HG02870 (cell line): ENCODE measurements at regions not wholly inside any gene's neighbourhood (a gene's known extent, or its start where the extent isn't known, plus 50 kb on each side); places are given as distances from the start of the nearest gene placed in this dataset.
"Not testable (repeated sequence)": the region's sequence is repeated elsewhere in the genome, so short reads cannot be mapped to it uniquely, and the experiment has no call there.

ENCODE experiments used
- ATAC-seq: cut with Tn5 transposase; IDR thresholded peaks from one replicate; pipeline ENCODE4 v1.9.1; 2021; ENCODE audit warnings: mild to moderate bottlenecking, moderate library complexity; ENCODE audit not compliant: unreplicated experiment

DNA sequence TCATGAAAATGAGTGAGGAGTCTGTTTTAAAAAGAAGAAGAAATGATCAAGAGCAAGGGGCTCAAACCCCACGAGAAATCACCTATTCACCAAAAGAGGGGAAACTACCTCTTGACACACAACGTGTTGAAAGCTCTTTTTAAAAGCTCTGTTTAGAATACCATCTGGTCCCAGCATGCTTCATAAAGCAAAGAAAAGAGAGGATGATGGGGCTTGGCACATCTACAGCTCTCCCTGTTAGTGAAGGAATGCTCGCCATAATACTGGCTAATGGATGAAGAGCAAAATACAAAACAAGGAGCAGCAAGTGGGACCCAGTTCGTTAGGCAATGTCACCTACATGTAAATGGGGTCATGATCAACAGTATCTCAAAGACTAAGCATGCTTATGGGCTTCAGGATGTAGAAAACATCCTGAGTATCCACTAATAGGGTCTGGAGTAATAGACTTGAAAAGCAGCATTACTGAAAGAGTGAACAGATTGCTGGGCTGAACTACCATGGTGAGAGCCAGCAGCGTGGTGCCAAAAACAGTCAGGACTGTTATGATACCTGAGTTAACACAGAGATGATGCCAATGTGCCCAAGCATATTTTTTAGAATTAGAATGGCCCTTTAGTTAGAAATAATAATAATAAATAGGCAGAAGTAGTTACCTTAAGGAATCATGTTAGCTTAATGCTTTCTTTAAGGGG, 159.7 kb upstream of the POU1F1 start:
- ATAC-seq: no peak

DNA sequence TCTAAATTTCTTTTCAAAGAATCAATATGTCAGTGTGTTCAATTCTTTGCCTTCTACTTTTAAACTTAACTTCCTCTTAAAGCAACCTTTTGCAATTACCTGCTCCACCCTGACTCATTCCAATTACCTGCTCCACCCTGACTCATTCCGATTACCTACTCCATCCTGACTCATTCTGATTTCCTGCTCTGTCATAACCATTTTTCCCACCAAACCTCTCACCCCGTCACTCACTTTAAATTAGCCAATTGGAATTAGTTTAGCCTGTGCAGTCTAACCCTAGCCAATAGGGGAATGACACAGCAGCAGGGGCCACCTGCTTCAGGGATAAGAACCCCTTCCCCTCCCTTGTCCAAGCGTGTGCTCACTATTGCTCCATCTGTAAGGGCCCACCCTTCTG, 157.1 kb upstream of the POU1F1 start:
- not testable (repeated sequence) for ATAC-seq

DNA sequence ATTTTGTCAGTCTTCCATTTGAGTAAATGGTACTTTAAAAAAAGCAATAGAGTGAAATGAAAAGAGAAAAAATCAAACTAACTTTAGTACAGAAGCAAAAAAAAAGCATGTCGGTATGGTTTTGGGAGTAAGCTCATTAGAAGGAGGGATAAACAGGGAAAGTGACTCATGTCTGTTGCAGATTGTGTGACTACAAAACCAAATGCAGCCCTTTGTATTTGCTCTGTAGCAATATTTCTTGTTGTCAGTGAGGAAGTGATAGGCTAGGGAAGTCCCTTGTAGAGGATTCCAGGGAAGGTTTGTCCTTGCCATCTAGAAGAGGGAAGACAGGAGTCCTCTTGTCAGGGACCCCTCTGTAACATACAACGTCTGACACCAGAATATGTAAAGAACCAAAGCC, 150.5 kb upstream of the POU1F1 start:
- no peak for ATAC-seq

DNA sequence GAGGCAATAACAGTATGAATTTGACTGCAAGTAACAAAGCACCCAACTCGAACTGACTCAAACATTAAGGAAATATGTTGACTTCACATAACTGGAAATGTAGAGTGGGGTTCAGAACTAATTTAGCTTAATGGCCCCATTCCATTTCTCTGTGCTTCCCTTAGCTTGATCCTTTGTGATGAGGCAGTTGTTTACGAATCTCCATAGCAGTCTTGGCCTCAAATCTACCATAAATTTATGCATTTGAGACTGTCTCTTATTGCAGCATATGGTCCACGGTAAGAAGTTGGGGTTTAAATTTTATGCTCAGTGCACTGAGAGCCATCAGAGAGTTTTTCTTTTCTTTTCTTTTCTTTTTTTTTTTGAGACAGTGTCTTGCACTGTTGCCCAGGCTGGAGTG, 148.7 kb upstream of the POU1F1 start:
- no peak for ATAC-seq

DNA sequence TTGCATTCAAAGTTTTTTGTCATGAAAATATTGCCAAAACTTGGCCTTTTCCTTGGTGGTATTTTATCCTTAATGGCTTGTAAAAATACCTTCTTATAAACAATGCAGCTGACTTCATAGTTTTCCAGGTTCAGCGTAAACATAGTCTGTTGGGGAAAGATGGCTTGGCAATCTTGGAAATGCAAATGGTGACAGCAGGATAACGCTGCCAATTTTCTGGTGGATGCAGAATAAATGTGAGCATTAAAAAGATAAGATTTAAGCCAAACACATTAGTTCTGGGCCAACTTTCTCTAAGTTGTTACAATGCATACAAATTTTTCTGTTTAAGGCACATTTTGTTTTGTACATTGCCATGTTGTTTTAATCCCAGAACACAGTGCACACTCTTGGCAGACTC, 147.0 kb upstream of the POU1F1 start:
- no peak for ATAC-seq

DNA sequence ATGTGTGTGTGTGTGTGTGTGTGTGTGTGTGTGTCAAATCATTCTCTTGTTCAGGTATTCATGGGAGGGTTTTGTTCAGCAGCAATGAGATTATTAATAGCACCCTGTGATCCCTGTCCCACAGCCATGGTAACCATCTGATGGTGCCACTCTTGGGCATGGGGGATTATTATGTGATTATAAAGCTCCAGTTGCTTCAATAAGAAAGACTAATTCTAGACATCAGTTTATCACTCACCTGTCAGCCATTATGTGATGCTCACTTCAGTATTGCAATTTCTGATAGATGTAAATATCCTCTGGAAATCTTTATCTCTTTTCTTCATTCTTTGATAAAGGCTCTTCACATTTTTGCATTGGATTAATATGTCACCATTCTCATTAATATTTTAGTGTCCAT, 145.9 kb upstream of the POU1F1 start:
- no peak for ATAC-seq

DNA sequence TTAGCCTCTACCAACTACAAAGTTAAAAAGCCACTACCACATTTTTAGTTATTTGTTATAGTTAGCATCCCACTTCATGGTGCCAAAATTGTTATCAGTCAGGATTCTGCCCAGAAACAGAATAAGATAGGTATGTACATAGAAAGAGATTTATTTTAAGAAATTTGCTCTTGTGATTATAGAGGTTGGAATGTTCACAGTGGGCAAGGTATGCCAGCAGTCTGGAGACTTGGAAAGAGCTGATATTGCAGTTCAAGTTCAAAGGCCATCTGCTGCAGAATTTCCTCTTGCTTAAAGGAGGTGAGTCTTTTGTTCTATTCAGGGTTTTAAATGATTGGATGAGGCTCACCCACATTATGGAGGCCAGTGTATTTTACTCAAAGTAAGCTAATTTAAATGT, 143.8 kb upstream of the POU1F1 start:
- no peak for ATAC-seq

DNA sequence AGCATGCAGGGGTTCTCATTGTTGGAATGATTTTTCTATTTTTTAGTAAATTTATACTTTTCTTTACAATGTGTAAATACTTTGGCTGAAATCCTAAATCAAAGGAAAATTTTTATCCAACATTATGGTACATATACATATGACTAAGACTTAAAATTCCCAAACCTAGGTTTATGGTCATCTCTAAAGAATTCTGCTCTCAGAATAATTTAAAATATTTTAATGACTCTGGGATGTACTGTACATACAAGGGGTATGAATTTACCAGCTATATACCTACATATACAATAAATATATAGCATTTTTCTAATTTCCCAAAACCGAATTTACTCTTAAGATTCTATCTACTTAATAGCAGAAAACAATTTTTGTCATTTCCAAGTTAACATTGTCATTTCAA, 137.9 kb upstream of the POU1F1 start:
- no peak for ATAC-seq

DNA sequence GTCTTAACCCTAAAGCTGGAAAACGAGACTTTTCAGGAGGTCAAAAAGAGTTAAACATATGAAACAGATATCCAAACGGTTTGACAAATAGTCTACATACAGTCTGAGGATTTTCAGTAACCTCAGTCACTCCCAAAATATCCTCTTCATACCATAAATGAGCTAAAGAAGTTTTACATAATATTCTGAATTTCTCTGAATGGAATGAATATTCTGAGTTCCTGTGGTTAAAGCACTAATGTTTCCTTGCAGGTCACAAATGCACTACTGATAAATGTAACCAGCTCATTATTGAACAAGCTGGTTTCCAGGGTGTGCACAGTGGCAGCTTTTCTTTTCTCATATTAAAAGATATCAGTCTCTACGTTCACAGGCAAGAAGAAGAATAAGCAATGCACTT, 137.4 kb upstream of the POU1F1 start:
- no peak for ATAC-seq

DNA sequence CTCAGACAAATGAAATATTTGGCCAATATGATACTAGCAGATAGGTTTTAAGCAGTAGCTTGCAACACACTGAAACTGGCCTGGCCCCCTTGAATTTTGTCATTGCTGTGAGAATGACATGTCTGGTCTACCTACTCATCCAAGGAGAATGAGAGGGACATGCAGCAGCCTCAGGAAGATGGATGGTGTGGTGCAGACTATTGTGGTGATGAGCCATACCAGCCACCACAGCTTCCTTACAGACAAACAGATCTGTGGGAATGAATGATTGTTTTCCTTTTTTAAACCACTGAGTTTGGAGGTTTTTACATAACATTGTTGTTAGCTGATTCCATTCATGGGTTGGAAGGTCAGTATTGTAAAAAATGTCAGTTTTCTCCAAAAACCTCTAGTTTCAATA, 133.7 kb upstream of the POU1F1 start:
- no peak for ATAC-seq

DNA sequence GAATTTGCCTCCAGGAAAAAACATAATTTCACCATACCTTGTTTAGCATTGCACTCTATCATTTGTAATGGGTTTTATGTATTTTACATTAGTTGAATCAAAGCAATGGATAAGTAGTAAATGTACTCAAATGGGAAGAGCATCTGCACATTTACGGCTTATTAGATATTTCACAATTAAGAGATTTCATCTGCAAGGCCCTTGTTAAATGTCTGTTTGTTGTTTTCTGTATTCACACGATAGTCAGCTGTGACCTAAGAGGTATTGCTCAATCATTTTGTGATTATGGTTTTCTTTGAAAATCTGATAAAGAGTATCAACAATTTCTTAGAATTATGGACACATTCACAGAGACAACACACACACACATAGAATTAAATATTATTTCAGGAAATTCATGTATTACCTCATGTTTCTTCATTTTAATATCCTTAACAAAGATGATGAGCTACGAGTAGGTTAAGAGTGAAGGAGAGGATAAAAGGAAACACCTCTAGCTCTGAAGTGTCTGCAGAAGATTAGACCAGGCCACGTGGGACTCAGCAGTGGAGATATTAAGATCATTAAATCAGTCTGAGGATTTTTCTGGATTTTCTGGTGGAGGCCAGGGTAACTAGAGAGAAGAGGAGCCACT, 121.9 kb upstream of the POU1F1 start:
- ATAC-seq: no peak

DNA sequence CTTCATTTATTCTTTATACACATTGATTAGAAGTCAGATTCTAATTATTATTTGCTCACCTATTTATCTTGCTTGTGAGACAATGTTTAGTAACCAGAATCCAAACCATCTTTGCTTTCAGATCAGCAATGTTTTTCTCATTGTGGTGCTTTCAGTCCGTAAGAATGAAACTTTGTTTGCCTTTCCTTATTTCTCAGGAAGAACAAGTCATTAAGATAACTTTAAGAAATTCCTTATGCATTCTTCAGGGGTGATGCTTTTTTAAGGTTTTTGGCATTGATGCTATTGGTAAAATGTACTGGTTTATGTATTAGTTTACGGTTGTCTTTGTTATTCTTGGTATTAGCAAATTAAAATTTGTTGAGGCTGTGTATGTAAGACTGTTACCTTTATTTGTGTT, 120.8 kb upstream of the POU1F1 start:
- ATAC-seq: no peak

DNA sequence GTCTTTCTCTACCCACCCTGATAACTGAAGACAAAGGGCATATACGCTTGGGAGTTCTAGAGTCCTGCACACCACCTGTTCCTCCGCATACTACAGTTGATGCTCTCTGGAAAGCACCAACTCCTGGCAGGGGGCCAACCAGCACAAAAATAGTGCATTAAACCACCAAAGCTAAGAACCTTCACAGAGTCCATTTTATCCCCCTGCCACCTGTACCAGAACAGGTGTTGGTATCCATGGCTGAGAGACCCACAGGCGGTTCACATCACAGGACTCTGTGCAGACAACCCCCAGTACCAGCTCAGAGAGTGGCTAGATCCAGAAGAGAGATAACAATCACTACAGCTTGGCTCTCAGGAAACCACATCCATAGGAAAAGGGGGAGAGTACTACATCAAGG, 114.4 kb upstream of the POU1F1 start:
- no peak for ATAC-seq

DNA sequence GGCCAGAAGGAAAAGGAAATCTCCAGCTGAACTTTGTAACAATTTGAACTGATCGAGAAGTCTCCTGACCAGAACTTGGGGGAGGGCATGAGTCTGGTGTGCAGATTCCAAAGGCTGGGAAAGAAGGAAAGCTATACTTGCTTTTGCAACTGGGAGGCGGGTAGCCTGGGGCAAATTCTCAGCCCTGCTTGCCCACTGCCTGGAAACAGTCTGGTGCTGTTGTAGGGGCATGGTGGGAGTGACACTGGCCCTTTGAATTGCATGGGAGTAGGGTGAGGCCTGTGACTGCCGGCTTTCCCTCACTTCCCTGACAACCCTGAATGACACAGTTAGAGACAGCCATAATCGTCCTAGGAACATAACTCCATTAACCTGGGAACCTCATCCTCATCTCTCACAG, 114.0 kb upstream of the POU1F1 start:
- no peak for ATAC-seq

DNA sequence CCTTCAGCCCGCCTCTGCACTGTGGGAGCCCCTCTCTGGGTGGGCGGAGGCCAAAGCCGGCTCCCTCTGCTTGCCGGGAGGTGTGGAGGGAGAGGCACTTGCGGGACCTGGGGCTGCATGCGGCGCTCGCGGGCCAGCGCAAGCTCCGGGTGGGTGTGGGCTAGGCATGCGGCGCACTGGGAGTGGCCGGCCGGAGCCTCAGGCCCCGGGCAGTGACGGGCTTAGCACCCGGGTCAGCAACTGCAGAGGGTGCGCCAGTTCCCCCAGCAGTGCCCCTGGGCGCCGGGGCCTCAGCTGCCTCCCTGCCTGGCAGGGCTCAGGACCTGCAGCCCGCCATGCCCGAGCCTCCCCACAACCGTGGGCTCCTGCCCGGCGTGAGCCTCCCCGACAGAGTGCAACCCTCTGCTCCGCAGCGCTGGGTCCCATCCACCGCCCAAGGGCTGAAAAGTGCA, 98.9 kb upstream of the POU1F1 start:
- no peak for ATAC-seq

DNA sequence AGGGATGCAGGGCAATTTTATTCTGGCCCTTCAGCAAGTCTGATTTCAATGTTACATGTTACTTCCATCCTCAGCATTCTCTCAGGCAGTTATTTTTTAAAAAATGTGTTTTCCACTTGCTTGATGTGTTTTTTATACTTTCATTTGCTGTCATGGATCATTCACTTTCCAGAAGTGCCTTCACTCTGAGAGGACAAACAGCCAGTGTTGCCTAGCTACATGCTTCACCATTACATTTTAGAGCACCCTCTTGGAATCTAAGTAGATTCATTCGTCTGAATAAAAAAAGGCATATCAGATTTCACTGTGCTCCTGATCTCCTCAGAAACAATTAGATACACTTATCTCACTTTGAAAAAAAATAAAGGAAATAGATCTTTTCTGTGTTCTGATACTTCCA, 93.6 kb upstream of the POU1F1 start:
- no peak for ATAC-seq

DNA sequence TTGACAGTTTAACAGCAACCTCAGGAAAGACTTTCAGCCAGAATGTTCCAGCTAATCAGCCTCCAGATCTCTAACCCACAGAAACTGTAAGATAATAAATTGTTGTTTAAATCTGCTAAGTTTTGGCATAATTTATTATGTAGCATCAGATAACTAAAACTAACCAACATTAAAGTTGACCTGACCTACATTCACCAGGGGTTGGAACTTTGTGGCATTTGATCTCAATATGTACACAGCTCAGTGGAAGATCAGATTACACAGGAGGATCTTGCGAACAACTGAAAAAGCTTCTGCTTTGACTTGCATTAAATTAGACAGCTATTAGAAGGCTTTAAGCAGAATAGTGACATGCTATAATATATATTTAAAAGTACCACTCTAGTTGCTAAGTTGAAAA, 91.4 kb upstream of the POU1F1 start:
- ATAC-seq: no peak

DNA sequence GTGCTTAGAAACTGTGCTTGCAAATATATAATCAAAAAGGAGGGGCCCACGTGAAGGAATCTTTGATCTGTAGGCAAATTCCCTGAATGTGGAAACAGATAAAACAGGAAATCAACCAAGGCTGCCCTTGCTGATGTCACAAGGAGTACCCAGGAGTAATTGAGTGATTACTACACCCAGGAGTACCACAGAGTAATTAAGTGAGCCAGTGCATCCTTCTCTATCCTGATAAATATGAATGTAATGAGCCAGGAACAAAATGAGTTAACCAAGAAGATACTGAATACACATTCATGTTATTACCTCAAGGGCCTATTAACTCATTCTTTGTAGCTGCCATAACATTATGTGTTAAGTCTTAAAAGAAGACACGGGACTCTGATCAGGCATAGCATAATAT, 87.3 kb upstream of the POU1F1 start:
- ATAC-seq: no peak

DNA sequence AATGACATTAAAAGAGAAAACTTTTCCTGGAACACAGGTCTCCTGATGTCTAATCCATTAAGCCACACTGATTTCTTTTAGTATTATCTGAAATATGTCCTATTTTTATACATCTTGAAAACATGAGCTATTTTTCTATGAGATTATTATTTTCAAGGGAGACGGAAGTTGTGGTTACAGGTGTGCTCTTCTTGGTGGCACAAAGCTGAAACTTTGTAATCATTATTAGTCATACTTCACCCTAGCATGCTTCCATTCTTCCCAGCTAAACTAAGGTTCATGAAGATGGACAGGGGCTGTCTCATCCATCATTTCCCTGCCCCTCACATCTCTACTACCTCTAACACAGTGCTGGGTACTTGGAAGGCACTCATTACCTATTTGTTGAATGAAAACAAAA, 85.6 kb upstream of the POU1F1 start:
- no peak for ATAC-seq

DNA sequence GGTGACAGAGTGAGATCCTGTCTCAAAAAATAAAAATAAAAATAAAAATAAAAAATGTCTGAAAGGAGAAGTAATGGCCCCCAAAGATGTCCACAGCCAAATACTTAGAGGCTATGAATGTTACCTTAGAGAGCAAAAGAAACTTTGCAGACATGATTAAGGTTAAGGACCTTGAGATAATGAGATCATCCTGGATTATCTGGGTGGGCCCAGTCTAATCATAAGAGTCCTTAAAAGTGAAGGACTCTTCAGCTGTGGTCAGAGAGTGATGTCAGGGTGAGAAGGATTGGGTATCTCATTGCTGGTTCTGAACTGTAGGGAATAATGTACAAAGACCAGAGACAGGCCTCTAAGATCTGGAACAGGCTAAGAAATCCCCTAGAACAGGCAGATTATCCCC, 84.9 kb upstream of the POU1F1 start:
- ATAC-seq: no peak

DNA sequence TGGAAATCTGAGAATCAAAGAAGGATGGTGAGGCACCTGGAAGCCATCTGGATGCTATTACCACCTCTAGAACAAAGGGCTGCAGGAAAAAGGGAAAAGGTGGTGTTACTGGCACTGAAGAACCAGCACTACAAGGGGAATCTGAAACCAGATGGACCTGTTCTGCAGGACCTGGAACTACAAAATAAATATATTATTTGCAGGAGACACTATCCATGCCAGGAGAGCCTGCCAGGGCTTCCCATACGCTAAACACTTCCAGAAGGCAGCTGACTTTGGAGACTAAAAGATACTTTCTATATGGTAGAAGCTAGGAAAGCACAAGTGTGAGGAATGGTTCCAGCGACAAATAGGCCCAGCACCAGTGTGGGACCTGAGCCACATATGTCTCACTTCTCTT, 83.4 kb upstream of the POU1F1 start:
- ATAC-seq: no peak

DNA sequence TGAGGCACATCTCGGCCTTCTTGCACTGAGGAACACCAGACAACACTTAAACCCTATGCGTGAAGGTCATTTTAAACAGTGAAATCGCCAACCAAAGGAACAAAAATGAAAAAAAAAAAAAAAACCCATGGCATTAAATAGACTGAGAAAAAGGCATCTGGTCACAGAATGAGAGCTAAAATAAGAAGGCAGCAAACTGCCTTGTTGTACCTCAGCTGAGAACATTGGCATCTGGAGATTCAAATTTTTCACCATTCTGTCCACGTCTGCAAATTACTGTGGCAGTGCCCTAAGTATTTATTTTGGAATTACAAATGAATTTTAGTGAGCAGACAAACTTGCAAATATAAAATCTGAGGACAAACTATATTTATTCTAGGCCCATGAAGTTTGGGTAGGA, 82.6 kb upstream of the POU1F1 start:
- ATAC-seq: no peak

DNA sequence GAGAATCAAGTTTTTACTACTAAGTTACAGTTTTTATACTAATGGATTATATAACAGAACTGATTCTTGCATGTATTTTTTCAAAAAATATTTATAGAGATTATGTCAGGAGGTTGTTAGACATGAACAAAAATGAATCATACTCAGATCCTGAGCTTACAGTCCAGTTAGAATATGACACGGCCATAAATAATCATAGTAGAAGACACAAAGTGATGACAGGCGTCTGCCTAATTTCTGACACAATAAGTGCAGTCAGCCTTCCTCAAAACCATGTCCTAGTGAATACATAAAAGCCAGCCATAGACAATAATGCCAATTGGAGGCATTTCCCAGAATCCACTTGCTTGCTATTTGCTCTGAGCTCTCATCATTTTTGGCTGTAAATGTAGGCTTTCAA, 81.7 kb upstream of the POU1F1 start:
- ATAC-seq: no peak
